NT2/D1 (cell line): ENCODE measurements at regions not wholly inside any gene's neighbourhood (a gene's known extent, or its start where the extent isn't known, plus 50 kb on each side); places are given as distances from the start of the nearest gene placed in this dataset.

Experiments
- YY1 ChIP-seq: IDR thresholded peaks from 2 replicates; pipeline ENCODE4 v1.6.1; 2011; ENCODE audit not compliant: insufficient read length, insufficient read depth
- ZNF274 ChIP-seq: IDR thresholded peaks from 2 replicates; pipeline ENCODE4 v1.6.1; 2011; ENCODE audit warnings: mild to moderate bottlenecking, low read depth, low read length

DNA sequence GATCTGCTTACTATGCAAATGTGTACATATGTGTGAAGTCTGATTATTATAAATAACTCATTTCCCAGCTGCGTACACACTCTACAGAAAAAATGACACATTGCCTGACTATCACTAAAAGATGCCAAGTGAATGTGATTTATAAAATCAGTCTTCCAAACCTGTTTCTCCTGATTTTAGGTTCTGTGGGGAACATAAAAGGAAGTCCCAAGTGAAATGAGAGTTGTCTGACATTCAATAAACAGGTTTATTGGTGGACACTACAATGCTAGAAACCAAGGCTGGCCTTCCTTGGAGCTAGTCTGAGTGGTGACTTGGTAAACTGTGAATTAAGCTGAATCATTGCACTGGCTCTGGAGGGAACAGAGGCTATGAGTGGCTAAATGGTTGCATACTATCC, 287.9 kb upstream of the ESRRG start:
- TF ChIP-seq ZNF274 (no peak), YY1 (no peak)
